Esophagus squamous epithelium (tissue), 4 donors: ENCODE measurements at regions not wholly inside any gene's neighbourhood (a gene's known extent, or its start where the extent isn't known, plus 50 kb on each side); places are given as distances from the start of the nearest gene placed in this dataset.

Experiments used
- CTCF ChIP-seq, 6 experiments: fragments of 450-650 bp in 4 of 6; fragments of 200-600 bp in 2 of 6; sonication (generic) in 2 of 6; IDR thresholded peaks; one replicate each; pipeline ENCODE4 v1.5.1; 2016 to 2019; ENCODE audit warnings: antibody characterized with exemption in 6 of 6, mild to moderate bottlenecking in 4 of 6, moderate library complexity in 4 of 6
- POLR2A ChIP-seq, 4 donors: fragments of 450-650 bp; IDR thresholded peaks; one replicate each; pipeline ENCODE4 v1.6.1; 2017; ENCODE audit warnings: antibody characterized with exemption in 4 of 4, mild to moderate bottlenecking in 4 of 4, moderate library complexity in 3 of 4

- TF ChIP-seq POLR2A (IDR thresholded peaks at IDR 0.05) (no peak), CTCF (IDR thresholded peaks at IDR 0.05) (no peak)
Observed at GRCh38 chr3:76206346-76206745, 421.0 kb upstream of the ZNF717 start.
